HG02981 (cell line): ENCODE measurements at regions not wholly inside any gene's neighbourhood (a gene's known extent, or its start where the extent isn't known, plus 50 kb on each side); places are given as distances from the start of the nearest gene placed in this dataset.

Experiments
- ATAC-seq: cut with Tn5 transposase; IDR thresholded peaks from one replicate; pipeline ENCODE4 v1.9.1; 2021; ENCODE audit warnings: mild to moderate bottlenecking, moderate library complexity; ENCODE audit not compliant: unreplicated experiment

DNA sequence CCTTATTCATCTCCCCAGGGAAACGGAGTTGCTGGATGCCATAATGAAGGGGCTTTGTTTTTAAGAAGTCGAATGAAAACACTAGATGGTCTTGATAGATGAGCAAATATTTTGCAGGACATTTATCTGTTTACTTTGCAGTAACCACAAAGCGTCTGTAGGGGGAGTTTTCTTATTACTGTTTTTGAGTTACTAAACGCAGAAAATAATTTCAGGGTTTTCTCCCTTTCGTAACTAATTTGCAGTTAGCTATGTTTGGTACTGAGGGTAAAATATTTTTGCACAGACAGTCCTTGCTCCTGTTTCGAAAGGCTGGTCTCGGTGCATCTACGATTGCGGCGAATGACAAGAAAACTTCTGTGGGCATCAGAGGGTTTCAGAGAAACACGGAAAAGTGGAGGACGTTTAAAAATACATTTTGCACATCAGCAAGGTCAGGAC is 505.6 kb upstream of the MKI67 start:
- no peak for ATAC-seq

DNA sequence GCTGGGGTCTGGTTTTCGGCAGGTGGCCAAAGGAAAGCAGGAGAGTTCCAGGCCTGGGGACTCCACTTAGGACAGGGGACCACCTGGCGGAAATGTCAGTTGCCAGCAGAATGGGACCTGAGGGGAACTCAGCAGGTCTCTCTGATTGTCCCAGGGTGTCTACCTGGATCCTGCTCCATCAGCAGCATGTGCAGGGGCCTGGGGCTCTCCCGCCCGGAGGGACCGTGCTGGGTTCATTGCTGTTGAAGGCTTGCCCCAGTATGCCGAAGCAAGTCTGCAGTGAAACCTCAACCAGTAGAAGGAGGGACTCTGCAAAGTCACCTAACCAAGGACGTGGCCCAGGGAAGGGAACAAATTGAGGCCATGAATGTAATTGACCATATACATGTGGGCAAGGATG is 506.5 kb upstream of the MKI67 start:
- ATAC-seq: no peak

DNA sequence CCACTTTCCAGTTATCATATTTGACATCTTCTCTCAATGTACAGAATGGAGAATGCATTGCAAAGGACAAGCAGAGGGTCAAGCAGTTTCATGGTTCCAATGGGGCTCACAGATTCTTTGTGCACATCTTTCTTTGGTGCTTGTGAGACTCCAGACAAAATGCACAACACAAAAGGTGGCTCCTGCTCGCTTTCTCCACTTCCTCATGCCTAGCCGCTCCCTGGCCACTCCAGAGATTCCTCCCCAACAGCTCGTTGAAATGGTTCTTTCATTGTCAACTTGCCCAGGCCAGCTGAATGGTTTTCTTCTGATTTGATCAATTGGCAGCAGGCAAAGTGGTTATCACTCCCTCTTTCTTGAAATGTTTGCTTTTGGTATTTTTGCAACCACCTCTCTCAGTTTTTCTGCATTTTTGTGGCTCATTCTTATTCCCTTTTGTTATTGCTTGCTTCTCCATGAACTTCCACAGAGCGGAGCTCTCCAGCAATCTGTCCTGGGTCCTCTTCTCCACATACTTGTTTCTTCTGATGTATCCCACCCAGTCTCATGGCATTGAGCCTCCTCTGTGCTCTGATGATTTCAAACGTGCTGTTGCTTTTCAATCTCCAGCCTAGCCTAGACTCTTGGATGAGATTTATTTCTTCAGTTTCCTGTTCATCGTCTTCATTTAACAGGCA is 507.8 kb upstream of the MKI67 start:
- ATAC-seq: no peak

DNA sequence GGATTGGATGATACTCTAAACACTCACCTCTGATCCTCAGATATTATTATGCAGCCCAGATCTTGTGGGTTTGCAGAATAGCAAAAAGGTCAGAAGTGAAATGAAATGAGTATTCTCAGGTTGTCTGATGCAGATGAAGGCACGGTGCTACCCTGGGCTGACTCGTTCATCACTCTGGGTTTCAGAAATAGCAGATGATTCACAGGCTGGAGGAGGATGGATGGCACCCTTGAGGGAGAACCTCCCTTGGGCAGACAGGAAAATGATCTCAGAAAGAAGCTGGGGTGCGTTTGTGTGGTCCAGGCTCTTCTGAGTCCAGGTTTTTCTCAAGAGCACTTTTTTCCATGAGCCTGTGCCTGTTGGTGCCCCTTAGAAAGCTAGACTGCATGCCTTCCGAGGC is 515.8 kb upstream of the MKI67 start:
- ATAC-seq: no peak

- no peak for ATAC-seq
These were observed 516.3 kb upstream of the MKI67 start for GRCh38 chr10:128642502-128642901.

DNA sequence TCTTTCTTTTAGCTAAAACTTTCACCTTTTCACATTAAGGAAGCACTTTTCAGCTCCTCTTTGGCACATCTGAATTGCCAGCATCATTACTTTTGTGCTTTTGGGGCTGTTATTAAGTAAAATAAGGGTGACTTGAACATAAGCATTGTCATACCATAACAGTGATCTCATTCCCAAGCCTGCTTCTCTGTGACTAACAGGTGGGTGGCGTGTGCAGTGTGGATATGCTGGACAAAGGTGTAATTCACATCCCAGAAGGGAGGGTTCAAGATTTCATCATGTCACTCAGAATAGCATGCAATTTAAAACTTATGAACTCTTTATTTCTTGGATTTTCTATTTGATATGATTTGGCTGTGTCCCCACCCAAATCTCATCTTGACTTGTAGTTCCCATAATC is 517.4 kb upstream of the MKI67 start:
- ATAC-seq: no peak

DNA sequence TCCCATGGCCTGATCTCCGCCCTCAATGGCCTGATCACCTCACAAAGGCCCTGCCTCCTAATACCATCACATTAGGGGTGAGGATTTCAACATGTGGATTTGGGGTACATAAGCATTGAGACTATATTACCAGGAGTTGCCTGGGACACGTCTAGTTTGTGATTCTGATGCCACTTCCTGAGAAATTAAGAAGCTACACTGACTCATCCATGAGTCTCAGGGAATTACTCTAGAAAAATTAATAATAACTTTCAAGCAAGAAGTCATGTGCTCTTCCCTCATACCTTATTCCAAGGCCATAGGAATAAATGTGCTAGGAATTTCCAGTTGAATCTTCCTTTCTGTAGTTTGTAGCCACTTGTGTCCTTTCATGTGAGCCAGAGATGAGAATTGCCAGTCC is 519.3 kb upstream of the MKI67 start:
- no peak for ATAC-seq

DNA sequence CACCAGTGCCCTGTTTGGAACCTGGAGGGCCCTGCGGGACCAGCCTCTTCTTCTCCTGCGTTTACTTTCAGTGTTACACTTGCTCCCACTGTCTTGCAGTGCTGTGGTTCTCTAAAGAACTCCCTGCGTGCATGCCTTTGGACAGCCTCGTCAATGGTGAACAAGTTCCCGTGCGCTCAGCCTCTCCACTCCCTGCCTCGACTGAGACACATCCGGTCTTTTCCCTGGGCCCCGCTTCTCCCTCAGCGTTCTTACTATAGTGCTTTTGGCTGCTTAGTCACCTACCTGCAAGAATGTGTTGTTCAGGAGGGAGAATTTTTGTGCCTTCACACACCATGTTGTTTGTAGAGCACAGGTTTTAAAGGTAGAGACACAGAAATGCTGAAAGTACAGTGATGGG is 520.7 kb upstream of the MKI67 start:
- no peak for ATAC-seq

- no peak for ATAC-seq
These were observed 531.3 kb upstream of the MKI67 start for GRCh38 chr10:128657548-128657947.

- ATAC-seq: no peak
These were observed 534.5 kb upstream of the MKI67 start for GRCh38 chr10:128660726-128661125.

DNA sequence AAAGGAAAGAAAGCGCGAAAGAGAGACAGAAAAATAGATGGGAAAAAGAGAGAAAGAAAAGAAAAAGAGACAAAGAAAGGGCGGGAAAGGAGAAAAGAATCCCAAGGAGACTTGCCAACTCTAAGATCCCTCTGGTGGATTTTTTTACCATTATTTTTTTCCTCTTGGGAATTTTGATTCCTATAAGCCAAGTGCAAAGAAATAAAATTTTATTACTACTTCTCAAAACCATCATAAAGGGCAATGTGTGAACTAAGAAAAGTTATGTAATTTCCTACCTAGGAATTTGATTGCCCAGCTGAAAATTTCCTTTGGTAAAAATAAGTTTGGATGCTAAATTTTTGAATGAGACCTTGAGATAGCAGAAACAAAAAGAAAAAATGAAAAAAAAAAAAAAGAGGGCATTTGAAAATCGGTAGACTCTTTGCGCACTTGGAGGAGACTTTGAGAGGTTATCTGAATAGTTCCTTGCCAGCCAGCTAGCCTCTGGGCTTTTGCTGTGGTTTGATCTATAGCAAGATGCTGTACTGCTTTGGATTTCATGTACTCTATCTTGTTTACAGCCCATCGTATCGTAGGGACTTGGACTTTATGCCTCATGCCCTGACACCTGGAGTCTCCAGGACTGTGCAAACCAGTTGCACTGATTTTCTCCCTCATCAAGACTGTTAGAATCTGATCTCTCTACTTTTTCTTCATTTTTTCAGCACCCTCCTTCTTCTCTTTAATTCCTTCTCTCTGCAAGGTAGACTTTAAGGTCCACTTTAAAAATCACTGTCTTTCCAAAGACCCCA is 535.4 kb upstream of the MKI67 start:
- no peak for ATAC-seq

GRCh38 chr10:128662520-128662919 is 536.3 kb upstream of the MKI67 start:
- ATAC-seq: no peak

DNA sequence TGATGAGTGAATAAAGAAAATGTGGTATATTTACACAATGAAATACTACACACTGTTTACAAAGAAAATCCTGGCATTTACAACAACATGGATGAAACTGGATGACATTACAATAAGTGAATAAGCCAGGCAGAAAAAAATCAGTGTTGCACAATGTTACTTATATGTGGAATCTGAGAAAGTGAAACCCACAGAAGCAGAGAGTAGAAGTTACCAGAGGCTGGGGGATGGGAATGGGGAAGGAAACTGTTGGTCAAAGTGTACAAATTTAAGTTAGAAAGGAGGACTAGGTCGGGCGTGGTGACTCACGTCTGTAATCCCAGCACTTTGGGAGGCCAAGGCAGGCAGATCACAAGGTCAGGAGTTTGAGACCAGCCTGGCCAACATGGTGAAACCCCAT is 538.5 kb upstream of the MKI67 start:
- no peak for ATAC-seq

DNA sequence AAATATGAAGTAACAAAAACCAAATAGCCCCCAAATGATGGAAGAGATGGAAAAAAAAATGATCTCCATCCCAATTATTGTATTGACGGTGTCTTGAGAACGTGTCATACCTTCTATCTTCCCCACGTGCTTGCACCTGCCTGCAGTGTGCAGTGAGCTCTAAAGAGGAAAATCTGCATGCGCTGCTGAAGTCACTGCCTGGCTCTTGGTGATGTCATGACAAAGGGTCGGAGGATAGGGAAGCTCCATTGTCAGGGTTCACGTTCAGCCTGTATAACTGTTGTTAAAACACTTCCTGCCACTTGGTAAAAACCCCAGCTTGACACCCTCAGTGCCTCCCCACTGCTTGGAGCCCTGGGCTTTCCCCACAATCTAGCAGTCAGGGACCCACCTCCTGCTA is 549.2 kb upstream of the MKI67 start:
- no peak for ATAC-seq

DNA sequence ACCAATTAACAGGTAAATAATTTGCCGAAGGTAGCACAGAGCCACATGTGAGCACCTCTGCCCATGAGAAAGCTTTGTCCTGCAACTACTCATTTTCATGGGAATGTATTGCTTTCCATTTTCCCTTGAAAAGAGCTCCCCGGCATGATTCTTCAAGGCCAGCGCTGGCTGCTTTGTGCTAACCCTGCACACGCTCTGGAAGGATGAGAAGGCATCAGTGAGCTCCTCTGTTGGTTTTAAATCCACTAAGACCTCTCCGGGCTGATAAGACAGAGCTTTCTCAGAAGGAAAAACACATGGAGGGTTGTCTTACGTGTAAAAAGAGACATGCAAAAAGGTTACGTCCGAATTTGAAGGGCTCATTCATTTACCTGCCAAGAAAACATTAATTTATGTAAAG is 553.9 kb upstream of the MKI67 start:
- no peak for ATAC-seq

DNA sequence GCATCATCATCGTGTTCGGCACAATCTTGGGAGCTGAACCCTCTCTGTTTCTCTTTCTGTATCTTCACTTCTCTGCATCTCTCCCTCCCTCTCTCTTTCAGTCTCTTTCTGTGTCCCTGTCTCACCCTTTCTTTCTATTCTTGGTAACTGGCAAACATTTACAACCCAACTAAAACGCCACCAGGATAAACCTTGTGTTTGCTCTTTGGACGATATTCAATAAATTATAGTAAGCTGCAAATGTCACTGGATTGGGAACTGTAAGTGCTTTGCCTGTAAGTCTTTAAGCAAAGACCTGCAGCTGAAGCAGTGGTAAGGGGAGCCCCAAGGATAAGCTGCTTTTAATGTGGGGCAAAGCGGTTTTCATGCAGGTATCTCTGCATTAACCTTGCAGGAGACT is 558.0 kb upstream of the MKI67 start:
- no peak for ATAC-seq

- ATAC-seq: no peak
These were observed 560.5 kb upstream of the MKI67 start for GRCh38 chr10:128686630-128687278.

- ATAC-seq: no peak
These were observed 561.2 kb upstream of the MKI67 start for GRCh38 chr10:128687408-128687807.

DNA sequence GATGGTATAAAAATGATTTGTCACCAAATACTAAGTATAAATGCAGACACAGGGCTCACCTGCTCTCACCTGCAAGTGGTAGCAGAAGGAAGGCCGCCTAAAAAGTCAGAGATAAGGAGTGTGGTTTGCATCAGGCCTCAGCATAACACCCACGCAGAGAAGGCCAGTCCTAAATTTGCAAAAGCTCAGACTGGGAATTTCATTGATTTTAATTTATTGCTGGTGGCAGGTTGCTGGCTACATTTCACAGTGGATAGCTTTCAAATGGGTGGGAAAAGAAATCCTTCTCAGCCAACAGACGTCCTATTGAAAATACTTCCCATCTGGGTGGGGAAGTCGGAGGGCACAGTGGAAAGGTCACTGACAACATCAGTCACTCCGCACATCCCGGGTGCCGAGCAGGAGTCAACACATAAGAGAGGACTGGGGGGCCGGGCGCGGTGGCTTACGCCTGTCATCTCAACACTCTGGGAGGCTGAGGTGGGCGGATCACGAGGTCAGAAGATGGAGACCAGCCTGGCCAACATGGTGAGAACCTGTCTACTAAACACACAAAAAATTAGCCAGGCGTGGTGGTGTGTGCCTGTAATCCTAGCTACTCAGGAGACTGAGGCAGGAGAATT is 561.8 kb upstream of the MKI67 start:
- no peak for ATAC-seq

DNA sequence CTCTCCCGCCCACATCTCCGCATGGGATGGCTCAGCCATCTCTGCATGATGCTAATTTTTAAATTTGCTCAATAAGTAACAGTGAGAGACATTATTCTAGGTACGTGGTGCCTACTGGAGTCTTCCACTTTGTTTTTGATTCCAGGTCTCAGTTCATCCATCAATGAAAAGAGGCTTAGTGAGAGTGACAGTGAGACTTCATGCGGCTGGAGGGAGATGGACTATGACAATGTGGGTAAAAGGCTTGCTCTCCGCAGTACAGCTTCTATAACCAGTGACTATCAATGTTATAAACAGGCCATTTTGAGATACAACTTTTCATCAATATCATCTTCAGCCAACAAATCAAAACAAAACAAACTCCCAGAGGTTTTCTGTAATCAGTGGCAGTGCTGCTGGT is 563.4 kb upstream of the MKI67 start:
- ATAC-seq: no peak

GRCh38 chr10:128693493-128694131 is 567.4 kb upstream of the MKI67 start:
- ATAC-seq: no peak
